HG03175 (cell line): ENCODE measurements at regions not wholly inside any gene's neighbourhood (a gene's known extent, or its start where the extent isn't known, plus 50 kb on each side); places are given as distances from the start of the nearest gene placed in this dataset.
"Not testable (repeated sequence)": the region's sequence is repeated elsewhere in the genome, so short reads cannot be mapped to it uniquely, and the experiment has no call there.

Experiments
- ATAC-seq: cut with Tn5 transposase; IDR thresholded peaks from one replicate; pipeline ENCODE4 v1.9.1; 2021; ENCODE audit warnings: mild to moderate bottlenecking, moderate library complexity; ENCODE audit not compliant: unreplicated experiment

DNA sequence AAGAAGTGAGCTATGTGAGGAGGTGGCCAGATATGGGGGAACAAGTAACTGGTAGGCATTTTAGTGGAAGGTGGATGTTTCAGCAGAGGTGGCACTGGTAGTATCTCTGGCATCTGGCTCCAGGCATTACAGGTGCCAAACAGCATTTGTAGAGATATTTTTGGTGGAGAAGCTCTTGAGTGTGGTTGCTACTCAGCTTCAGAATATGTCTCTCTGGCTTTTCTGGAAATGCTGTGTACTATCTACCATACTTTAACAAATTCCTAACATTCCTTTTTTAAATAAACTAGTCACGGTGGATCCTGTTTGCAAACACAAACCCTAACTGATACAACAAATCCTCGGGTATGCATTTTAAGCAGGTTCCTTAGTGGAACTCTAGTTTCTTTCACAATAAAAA lies 128.0 kb downstream of the BARX2 start:
- ATAC-seq: no peak

DNA sequence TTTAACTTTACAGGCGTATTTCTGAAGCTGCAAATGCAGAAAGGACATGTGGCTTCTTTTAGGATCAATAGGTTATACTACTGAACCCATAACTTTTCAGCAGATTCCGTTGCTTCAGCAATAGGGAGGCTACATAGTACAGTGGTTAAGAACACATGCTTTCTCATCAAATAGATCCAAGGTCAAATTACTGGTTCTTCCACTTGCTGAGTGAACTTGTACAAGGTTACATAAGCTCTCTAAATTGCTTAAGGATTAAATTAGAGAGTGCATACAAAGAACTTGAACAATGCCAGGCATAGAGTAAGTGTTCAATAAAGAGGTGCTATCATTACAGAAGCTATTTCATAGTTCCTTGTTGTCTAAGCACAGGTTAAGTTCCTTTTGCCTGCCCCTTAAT lies 129.6 kb downstream of the BARX2 start:
- ATAC-seq: no peak

DNA sequence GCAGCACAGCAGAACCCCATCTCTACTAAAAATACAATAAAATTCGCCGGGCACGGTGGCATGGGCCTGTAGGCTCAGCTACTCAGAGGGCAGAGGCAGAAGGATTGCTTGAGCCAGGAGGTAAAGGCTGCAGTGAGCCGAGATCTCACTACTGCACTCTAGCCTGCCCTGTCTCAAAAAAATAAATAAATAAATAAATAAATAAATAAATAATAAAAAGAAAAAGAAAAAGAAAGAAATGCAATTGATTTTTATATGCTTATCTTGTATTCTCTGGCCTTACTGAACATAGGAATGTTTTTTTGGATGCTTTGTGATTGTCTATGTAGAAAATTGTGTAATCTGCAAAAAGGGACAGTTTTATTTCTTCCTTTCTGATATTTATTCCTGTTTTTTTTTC lies 132.5 kb downstream of the BARX2 start:
- ATAC-seq: no peak

DNA sequence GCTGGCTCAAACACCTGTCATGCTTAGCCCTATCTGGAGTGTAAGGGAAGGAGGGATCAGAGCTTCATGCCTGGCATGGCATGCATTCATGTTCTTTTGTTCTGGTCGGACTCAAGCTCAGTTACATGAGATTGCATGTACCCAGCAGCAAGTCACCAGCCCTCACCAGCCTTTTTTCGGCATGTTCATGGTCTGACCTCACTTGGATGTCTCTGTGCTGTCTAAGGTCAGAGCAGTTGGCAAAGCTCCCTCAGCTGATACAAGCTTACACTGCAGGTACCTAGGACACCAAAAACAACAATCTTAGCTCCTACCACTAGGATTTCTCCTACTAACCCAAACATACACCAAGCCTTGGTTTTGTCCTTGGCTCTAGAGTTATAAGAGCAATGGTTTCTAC lies 152.6 kb downstream of the BARX2 start:
- ATAC-seq: no peak

DNA sequence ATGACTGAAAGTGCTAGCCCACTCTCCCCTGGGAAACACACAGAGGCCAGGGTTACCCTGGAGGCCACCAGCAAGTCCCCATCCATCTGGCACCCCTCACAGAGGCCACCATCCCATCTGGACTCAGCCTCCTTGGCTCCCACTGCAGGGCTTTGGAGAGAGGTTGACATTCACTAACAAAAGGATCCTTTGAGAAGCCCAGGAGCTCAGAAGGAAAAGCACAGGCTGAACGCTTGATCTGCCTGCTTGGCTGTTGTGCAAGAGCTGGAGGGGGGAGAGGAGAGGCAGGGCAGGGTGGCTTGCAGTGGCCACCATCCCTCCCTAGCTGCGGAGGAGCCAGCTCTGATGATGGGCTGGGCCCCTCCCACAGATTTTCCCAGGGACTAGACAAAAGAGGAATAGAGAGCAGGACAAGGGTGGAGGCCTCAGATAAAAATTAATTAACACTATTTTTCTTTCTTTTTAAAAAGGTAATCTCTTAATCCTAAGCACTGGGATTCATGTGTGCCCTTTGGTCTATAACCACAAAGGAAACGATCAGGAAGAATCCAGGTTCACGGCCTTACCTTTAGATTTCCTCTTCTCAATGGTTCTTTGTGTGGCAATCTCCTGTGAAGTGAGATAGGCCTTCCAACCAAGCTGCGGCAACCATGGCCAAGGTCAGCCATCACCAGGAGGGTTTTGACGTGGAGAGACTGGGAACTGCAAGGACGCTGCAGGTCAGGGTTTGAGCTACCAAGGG lies 154.7 kb downstream of the BARX2 start:
- ATAC-seq: no peak

DNA sequence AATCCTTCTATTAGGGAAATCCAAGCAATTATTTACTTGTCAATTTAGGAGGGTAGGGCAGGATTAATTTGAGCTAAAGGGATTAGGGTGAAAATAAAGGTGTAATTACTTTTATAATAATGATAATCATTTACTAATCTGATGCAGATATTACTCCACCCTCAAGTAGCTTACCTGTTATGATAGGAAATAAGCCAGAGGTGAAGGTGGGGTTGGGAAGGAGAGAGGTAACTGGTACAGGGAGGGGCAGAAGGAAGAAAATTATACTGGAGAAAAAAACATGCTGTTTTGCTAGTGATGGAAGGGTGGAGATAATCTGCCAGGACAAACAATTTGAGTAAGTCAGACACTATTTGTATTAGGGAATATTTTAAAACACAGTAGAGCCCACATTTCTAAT lies 157.7 kb downstream of the BARX2 start:
- ATAC-seq: no peak

DNA sequence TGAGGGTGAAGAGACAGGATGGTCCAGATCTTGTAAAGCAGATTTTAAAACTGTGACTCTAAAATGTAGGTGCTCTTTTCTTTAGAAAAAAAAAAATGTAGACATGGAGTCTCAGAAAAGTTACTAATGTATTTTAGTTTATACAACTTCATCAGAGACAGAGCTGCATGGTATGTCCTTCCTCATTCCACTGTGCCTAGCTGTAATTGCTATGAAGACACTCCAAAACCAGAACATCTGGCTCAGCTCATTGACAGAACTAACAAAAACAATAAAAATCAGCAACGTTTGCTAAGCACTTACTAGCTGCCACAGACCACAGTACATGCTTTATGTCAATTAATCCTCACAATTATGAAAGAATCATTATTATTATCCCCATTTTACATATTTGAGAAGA lies 160.7 kb downstream of the BARX2 start:
- ATAC-seq: no peak

DNA sequence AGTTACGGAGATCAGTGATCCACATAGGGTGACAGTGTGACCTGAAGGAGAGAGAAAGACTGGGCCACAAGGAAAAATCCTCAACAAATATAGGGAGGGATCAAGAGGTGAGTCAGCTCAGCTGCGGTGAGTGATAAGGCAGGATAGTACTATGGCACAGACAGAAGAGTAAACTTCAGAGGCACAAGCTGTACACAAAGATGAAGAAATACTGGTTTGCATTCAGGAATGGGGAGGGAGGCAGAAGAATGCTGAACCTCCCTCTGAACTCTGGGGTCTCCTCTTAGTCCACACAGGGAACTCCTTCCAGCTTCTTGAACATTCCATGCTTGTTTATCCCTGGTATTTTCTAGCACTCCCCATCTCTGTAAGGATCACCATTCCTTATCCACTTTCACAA lies 162.7 kb downstream of the BARX2 start:
- no peak for ATAC-seq

DNA sequence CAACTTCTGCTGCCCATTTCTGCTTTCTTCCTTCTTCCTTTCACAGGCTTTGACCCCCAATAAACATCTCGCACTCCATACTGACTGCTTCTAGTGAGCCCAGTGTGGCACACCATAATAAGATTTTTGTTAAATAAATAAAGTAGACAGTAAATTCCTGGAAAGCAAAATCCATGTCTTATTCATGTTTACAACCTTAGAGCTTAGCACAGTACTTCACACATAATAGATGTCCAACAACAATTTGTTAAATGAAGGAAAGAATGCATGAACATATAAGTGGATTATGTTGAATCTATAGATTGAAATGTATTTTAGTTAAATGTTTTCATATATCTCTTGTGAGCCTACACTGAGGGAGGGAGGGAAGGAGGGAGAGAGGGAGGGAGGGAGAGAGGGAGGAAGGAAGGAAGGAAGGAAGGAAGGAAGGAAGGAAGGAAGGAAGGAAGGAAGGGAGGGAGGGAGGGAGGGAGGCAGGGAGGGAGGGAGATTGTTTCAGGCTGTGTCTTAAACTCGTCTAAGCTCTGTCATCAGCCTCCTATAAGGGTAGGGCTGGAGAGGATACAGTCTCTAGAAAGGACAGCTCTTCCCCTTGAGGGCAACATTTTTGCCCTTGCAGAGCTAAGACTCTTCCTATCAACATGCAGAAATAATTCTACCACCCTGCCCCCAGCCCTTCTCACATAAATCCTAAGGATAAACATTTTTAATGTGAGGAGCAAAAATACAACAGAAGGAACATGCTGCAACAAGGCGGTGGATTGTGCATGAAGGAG lies 168.1 kb downstream of the BARX2 start:
- ATAC-seq: no peak

DNA sequence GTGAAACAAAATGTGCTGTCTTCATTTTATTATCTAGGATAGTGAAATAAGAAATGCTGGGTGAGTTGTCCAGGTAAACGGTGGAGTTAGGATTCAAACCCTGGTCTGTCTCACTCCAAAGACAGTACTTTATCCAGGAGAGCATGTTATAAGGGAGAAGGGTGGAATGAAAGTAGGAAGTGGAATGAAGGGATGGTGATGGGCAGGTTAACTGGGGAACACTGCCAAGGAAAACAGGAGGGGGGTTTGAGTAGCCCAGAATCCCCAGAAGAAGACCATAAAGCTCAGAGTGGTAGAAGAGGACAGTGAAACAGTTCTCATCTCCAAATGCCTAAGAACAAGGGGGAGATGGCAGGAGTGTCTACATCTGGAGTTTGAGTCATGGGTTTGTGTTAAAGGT lies 169.0 kb downstream of the BARX2 start:
- no peak for ATAC-seq

DNA sequence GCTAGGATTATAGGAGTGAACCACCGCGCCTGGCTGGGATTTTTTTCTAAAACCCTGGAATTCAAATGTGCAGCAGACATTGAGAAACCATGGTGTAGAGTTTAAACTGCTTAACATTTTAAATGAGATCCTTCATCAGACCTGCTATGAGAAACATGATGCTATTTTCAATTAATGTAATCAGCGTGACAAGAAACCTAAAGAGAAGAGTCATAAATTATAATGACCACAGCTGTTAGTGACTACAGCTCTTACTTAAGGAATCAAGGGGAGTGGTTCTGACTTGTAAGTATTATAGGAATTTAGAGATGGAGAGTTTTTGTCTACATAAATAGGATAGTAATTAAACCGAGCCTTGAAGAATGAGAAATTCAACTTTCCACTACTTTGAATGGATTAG lies 170.6 kb downstream of the BARX2 start:
- no peak for ATAC-seq

DNA sequence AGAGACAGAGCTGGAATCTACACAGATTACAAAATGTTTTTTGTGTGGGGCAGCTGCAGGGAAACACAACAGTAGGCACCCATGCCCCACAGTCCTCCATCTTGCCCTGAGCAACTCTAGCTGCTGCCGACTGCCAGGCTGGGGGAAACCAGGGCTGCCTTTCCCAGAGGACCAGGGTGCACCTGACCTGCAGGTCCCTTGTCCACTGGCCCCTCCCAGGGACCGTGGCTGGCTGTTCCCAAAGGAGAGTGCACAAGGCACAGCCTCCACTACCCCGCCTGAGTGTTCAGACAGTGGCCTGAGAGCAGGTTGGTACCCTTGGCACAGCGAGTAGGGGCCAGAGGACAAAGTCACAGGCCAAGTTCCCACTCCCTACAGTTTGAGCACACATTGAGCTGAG lies 181.8 kb downstream of the BARX2 start:
- no peak for ATAC-seq

DNA sequence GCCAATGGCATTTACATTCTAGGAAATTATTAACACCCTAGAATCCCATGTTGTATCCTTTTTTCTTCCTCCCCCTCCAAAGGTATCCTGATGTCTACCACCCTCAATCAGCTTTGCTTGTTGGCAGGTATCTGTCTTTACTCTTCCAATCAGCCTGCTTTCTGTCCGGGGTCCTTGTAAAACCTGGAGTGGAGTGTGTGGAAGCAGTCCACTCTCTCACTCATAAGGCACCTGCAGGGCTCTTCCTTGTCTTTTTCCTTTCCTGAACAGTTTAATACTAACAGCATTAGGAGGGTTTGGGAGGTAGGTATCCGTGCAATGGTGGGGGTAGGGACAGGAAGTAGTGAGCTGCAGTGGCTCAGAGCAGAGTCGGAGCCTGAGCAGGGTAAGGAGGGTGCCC lies 193.4 kb downstream of the BARX2 start:
- ATAC-seq: no peak

DNA sequence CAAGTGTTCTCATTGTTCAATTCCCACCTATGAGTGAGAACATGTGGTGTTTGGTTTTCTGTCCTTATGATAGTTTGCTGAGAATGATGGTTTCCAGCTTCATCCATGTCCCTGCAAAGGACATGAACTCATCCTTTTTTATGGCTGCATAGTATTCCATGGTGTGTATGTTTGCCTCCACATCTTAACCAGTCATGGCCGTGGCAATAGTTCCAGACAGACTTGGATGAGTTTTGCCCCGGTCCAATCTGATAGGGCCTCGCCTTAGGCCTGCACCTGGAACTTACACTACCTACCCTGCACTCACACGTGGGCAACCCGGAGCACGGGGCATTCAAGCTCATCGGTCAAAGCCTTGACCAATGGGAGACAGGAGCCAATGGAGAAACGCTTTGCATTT lies 197.0 kb downstream of the BARX2 start:
- not testable (repeated sequence) for ATAC-seq

DNA sequence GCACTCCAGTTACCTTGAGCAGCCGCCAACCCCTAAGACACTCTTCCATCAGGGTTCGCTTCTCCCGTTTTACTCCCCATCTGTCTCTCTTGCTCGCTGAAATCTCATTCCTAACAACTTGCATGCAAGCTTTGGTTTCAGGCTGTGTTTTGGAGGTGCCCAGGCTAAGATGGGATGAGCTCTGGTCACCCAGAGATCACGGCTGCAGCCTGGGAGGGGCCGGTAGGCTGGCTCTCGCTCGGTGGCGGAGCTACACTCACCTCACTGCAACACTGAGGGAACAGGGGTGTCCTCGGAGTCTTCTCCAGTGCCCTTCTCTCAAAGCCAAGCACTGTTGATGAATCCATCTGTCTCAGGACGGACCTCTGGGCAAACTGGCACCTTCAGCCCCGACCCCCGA lies 197.5 kb downstream of the BARX2 start:
- ATAC-seq: no peak

DNA sequence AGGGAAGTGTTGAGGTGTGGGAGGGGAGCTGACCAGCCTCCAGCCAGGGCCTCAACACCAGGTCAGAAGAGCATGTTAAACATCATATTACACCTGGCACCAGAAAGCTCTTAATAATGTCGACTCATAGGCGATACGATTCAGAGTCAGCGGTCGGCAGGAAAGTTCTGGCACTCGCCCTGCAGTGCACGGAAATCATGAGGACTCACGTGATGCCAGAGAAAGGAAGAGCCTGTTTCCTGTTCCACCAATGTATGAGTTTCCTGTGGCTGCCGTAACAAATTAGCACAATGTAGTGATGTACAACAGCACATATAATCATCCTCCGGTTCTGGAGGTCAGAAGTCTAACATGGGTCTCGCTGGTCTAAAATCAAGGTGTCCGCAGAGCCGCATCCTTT lies 198.8 kb downstream of the BARX2 start:
- ATAC-seq: no peak

DNA sequence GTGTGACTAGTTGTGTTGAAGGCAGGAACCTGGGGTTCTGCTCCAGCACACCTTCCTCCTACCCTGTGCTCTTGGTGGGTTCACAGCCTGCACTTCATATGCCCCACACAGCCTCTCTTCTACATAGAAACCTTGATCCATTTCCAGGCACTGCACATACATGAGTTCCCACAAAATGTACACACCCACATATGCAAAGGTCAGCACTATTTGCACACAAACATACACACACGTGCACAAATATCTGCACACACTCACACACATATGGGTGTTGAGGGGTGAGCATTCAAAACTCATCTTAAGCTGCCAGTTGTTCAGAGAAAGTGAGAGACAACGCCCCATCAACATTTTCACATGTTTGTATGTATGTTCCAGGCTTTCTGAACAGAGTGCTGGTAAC lies 201.0 kb downstream of the BARX2 start:
- no peak for ATAC-seq

DNA sequence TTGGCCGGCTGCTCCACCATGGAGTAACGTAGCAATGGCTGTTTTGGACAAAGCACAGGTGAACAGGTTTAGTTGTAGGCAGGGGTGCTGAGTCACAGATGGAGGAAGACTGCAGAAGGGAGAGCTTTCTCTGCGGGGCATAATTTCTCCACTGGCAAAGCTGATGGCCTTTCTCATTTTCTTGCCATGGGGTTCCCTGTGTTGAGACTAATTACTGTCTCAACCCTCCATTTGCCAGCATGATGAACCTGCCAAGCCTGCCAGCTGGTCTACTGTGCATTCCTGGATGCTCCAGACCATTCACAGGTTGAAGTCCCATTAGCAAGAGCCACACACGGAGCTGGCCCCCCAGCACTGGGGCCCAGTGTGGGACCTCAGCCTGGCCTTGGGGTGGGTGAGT lies 202.4 kb downstream of the BARX2 start:
- ATAC-seq: no peak

DNA sequence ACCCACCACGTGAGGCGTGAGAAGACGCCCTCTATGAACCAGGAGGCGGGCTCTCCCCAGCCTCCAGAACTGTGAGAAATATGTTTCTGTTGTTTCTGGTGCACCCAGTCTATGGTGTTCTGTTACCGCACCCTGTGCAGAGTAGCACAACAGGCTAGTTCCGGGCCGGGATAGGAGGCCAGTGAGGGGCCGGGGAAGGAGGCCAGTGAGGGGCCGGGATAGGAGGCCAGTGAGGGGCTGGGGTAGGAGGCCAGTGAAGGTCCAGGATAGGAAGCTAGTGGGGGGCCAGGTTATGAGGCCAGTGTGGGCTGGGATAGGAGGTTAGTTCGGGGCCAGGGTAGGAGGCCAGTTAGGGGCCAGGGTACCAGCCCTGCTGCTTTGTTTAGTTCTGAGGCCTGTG lies 204.6 kb downstream of the BARX2 start:
- no peak for ATAC-seq

DNA sequence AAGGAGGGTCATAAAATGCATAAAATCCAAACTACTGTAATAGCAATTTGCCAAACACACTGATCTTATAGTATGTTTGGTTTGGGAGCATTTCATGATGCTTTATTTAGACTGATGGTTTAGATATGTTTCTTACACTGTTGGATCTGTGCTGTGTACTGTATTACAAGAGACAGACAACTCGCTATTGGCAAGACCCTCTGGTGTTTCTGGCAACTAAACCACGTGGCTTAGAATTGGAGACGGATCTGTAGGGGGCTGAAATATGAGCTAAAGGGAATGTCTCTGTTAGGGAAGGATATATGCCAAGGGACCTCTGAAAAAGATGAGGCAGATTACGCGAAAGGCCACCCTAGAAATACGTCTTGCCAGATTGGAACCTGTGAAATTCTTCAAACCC lies 208.7 kb downstream of the BARX2 start:
- no peak for ATAC-seq

DNA sequence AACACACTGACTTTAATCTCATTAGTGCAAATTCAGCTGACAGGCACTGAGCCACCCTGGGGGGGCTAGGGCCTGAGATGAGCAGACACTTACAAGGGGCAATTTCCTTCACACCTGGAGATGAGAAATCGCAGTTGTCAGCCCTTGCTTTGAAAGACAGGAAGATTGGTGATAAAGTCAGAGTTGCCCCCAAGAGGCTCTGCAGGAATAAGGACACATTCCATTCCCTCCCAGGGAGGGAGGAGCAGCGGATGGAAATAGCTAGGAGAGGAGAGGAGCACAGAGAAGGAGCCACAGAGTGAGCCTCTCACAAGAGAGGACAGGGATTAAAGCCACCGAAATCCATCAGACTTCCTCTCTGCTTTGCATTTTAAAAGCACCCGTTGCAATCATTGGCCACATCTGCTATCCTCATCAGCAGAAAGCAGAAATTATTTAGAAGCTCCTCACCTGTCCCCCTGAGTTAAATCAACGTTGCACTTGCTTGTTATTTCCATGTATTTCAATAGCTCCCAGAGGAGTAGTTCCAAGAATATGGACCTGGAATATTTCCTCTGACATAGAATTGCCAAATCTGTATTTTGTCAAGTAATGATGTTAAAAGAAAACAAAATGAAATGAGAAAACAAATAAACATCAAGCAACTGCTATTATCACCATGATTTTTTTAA lies 213.7 kb downstream of the BARX2 start:
- no peak for ATAC-seq
